NCI-H128 (cell line): ENCODE measurements at regions not wholly inside any gene's neighbourhood (a gene's known extent, or its start where the extent isn't known, plus 50 kb on each side); places are given as distances from the start of the nearest gene placed in this dataset.
"Not testable (repeated sequence)": the region's sequence is repeated elsewhere in the genome, so short reads cannot be mapped to it uniquely, and the experiment has no call there.

Experiments used
- DNase-seq: peaks from one replicate; lab custom pipeline; 2025; ENCODE audit not compliant: unreplicated experiment; lab: John Stamatoyannopoulos, UW

DNA sequence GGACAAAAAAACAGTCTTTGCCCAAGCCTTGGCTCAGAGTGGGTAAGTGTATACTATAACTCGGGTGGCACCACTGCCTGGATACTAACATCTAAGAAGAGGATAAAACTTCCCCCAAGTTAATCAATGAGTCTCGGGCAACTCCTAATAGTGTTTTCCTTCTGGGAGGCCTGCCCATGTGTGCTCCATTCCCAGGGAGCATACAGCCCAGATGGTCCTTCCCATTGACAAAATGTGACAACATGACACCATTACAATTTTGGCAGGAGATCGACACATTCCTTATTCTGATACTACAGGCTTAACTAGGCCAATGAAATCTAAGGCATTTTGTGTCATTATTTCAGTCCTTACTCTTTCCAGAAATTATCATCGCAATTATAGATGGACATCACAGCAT is 52.7 kb upstream of the CRIM1 start:
- no peak for DNase-seq

DNA sequence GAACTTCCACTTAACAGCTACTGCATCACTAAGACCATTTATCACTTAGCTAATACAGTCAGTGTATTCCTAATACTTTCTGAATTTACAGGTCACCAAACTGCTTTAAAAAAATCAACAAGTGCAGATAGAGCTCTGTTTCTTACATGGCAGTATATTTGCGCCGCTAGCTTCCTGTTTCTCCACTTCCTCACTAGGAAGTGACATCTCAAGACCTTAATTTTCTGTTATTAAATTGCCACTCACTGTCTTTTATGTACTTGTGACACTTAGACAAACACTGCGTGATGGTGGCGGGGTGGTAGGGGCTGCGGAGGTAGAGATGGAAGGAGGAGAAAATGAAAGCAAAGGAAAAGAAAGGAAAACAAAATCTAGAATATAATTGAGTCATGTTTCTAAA is 53.7 kb upstream of the CRIM1 start:
- no peak for DNase-seq

DNA sequence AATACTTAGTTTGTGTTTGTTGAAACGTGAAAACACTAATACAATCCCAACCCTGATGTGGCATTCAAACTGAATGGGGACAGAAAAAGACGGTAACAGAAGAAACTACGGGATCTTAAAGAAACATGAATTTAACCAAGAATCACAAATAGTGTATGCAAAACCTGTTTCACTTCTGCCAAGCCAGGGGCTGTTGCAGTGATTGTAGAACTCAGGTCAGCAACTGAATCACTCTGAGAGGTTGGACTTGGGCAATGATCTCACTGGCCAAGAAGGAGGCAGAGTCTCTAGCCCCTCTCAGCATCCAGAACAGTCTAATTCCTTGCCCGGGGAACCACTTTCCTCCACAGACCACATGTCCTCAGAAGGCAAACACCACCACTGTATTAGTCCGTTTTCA is 54.9 kb upstream of the CRIM1 start:
- no peak for DNase-seq

DNA sequence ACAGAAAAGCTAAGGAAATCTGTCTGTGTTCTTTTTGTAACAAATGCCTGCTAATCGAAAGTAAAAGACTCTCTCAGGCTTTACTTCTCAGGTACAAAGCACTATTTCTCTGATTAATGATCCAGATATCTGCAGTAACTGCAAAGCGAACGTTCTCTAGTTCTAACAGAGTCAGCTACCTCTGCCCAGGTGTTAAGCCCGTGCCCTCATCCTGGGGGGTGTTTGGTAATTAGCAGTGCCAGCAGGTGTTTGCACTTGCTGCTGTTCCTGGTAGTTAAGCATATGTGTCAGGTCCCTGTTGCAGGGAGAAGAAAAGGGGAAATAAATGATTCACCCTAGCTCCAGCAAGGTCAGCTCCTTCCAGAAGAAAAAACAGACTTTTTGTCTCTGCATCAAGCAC is 58.8 kb upstream of the CRIM1 start:
- no peak for DNase-seq

DNA sequence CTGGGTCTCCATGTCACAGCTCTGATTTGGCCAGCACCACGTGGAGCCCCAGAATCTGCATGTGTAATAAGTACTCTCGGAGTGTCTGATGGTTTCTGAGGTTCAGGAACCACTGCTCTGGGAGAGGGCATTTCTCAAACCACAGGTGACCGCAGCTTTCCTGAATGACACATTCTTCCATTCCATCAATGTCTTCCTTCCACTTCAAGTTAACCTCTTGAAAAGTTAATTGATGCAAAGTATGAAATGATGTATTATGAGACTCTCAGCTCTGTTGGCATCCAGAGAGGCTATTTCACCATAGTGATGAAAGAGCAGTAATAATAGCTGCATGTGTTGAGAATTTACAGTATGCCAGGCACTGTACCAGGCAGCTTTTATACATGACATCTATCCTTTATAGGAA is 61.3 kb upstream of the CRIM1 start:
- DNase-seq, result no peak

DNA sequence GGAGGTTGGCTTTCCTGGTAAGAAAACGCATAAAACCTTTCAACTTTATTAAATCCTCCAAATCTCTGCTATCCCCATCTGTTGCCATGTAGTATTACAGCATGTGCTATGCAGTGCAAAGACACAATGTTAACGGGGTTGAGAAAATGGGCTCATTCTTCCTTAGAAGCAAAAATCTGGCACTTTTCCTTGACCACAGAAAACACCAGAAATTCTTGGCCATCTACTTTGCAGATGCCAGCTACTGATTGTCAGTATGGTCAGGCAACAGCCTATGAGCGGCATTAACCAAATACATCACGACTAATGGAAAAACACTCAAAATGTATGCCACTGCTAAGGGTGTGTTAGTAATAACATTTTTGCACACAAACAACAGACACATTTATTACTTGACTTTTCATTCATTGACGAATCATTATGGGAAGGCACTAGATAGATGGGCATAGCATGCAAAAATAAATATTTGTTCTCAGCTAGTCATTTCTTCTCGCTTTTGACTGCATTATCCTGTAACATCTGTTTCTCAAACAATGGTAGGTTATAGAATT is 65.2 kb upstream of the CRIM1 start:
- no peak for DNase-seq

DNA sequence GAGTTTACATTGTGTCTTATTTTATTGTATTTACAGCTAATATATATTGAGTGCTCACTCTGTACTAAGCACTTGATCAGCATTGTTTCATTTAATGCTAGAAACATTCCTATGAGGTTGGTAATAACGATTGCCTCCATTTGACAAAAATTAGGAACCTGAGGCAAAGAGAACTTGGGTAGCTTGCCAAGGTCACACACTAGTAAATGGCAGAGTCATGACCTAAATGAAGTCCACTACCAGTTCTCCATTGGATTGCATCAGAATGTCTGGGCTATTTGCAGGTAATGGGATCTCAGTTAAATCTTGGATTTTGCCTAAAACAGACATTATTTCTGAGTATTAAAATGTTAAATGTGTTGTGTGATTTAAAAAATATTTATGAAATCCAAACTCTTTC is 65.8 kb upstream of the CRIM1 start:
- DNase-seq, result no peak

DNA sequence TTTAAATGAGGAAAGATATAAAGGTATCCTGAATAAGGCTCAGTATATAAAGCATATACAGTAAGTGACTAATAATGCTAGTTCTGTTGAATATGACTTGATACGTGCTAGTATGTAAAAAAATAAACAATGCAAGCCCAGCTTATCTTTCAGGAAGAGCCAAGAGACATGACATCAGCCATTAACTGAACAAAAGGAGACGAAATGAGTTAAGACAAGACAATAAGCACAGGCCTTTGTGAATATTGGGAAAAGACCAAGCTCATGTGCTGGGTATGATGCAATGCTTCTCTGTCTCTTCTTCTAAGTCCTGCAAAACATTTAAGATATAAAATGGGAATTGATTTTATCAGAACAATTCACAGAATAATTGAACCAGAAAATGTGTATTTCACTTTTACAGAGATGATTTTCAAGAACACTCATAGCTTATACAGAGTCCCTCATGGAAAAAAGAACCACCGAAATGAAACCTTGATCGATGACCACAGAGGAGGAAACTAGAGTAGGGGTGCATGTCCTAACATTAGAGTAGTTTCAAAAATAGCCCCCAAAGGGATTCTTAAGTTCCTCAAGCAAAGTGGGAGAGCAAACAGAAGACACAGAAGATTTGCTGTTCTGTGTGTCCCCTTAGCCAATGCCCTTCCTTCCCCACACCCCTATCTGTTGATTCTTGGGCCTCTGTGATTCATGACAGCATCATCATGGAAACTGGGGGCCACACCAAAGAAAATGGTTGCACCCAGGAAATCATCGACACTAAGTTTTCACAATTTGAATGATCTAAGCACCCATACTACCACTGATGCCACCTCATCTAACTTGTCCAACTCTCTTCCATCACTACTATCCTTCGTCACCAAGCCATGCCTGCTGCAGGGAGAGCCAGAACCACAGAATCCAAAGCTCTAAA is 68.0 kb upstream of the CRIM1 start:
- no peak for DNase-seq

DNA sequence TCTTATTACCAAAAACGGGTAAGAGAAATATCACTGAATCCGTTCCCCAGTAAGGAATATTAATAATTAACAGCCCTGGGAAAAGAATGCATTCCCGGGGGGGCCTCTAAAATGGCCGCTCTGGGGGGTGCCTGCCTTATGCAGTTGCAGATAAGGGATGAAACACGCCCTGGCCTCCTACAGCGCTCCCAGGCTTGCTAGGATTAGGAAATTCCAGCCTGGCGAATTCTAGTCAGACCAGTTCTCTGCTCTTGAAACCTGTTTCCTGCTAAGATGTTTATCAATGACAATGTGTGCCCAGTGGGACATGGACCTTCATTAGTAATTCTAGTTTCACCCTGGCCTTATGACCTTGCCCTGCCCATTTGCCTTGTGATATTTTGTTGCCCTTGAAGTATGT is 76.1 kb upstream of the CRIM1 start:
- DNase-seq, result not testable (repeated sequence)

DNA sequence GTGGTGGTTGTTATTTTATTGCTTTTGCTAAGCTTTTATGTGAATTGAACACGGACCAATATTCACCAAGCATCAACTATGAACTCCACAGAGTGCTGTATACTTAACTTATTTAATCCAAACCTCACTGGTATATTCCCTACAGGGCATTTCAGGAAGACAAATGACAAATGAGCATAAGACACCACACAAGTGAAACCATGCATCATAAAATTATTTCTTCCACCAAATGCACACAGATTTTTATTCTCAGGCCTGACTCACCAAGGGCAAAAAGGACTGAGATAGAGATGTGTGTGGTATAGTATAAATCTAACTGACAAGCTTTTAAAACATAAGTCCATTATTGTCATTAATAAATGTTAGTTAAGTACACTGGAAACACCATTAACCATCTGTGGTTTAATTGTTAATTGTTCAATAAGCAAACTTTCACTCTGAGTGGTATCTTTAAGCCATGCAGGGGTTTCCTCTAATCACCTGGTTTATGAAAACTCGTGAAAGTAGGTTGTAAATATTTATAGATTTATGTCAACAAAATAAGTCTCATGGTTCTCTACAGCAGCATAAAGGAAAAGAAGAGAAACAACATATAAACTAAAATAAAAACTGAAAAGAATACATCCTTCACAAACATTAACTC is 77.6 kb upstream of the CRIM1 start:
- DNase-seq, result no peak

DNA sequence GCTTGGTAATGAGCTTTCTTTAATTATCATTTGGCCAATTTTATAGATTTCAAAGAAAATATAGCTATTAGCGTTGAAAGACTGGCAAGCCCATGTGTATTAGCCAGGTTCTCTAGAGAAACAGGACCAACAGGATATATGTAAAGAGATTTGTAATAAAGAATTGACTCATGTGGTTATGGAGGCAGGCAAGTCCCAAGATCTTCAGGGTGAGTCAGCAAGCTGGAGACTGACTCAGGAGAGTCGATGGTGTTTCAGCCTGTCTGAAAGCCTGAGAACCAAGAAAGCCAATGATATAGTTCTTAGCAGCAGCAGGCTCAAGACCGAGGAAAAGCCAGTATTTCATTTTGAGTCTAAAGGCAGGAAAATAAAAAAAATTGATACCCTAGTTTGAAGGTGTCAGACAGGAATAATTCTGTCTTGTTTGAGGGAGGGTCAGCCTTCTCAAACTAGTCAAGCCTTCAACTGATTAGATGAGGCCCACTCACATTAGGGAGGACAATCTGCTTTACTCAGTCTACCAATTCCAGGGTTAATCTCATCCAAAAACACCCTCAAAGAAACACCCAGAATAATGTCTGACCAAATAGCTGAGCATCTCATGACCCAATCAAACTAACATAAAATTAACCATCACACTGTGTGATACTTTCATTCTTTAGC is 78.3 kb upstream of the CRIM1 start:
- no peak for DNase-seq

DNA sequence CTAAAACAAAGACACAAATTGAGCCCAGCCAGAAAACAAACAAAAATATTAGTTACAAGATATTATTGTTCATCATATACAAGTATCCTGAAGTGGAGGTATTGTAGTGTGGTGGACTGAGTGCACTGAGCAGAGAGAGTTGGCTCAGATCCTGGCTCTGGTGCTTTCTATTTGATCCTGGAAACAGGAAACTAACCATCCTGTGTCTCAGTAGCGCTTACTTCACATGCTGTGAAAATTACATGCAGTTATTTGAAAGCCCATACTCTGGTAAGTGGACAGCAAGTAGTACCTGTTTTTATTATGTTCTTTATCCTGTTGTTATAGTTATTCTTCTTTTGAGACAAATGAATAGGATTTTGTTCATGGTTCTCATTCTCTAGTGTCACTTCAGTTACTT is 84.3 kb upstream of the CRIM1 start:
- DNase-seq, result no peak

DNA sequence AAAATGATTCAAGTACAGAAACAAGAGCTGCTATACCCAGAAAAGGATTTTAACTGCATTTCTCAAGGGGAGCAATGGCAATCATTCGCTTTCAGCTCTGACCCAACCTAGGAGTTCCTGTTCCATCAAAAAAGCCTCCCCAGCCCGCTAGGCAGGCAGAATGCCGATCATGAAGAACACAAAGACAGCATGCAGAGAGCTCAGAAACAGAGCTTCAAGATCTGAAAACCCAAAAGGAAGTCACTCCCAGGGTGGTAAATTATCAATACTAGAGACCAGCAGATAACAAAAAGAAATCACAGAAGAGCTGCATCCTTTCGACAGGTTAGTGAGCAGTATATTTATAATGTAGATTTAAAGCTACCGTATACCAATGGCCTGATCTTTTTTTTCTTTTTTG is 84.8 kb upstream of the CRIM1 start:
- no peak for DNase-seq

DNA sequence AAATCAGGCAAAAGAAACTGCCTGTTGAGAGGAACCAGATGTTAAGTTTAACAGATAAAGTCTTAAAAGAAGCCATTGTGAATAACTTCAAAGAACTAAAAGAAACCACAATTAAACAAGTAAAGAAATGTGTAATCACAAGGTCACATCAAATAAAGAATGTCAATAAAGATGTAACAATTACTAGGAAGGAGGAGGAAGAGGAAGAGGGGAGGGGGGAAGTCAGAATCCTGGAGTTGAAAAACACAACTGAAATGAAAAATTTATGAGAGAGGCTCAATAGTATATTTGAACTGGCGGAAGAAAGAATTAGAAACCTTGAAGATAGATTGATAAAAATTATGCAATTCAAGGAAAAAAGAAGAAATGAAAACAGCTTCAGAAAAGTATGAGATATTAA is 88.4 kb upstream of the CRIM1 start:
- no peak for DNase-seq

DNA sequence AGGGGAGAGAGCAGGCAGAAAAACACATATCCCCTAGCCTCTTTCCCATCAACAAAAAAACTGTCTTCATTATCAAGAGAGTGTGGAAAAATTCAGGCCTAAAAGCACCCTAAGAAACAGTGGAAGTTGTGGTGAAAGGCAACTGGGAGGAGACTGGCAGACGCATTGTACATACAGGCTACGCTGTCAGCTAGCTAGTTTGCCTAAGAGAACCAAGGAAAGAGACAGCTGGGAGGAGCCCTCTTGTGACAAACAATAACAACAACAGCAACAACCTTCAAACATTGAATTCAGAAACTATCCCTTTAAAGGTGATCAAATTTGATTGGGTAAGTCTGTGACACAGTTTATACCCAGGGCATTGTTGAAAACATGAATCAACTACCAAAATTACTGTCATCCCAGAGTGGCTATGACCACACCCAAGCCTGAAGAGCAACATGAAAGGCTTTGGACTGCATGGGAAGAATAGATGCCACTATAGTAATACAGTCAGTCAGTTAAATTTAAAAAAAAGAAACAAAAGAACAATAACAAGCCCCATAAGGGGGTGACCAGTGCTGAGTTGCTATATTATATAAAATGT is 88.9 kb upstream of the CRIM1 start:
- DNase-seq, result no peak

DNA sequence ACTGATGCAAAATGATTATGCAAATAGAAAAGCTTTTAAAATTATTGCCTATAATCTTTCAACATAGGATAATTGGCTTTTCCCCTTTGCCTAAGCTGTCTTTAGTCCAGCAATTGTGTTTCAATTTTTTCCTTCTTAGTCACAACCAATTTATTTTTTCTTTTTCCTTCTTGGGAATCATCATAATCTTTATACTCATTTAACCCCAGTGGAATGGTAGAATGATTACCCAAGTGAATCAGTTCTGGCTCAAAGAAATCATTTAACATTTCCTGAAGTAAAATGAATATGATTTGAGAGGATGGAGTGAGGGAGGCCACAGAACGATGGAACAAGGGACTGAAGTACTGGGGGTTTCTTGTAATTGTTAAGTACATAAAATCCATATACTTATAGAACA is 93.0 kb upstream of the CRIM1 start:
- DNase-seq, result no peak

DNA sequence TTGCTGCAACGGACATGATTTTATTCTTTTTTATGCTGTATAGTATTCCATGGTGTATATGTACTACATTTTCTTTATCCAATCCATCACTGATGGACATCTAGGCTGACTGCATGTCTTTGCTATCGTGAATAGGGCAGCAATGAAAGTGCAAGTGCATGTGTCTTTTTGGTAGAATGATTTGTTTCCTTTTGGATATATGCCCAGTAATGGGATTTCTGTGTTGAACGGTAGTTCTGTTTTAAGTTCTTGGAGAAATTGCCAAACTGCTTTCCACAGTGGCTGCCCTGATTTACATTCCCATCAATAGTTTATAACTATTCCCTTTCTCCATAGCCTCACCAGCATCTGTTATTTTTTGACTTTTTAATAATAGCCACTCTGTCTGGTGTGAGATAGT is 99.7 kb upstream of the CRIM1 start:
- no peak for DNase-seq

DNA sequence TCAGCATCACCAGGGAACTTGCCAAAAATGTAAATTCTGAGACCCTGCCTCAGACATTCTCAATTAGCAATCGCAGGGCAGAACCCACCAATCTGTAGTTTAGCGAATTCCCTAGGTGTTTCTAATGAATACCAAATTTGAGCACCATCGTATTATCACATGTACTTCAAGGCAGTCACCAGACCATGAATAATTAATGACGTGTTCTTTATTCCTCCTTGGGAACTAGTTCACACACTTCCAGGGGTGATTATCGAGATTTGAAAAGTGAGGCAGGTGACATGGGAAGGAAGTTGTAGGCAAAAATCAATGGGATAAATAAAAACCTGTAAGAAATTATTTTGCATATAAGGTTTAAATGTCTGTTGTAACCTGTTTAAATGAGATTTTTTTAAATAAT is 102.5 kb upstream of the CRIM1 start:
- no peak for DNase-seq

DNA sequence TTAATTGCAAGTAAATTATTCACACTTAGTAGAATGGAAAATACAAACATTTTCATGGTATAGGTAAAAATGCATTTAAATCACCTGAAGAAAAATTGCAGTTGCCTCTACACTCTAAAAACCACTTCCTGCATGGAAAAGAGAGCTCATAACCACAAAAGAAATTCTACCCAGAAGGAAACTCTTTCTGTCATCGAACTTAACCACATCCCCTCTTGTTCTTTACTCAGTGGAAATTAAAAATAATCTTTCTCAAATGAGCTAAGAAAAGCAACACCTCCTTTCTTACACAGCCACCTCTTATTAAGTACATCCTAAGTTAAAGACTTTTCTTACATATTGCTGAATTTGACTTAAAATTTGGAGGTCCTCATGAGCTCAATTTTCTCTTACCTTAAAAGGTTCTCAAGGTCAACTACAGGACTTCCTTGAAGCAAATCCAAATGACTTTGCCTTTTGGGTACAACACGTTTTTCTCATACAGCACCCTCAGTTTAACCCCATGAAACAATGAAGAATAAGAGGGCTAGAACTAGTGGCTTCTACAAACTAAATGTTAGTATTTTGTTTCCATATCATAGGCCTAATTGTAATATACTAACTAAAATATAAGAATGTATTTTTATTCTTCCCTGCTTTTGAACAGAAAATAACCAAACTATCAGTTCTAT is 109.1 kb upstream of the CRIM1 start:
- DNase-seq, result no peak

DNA sequence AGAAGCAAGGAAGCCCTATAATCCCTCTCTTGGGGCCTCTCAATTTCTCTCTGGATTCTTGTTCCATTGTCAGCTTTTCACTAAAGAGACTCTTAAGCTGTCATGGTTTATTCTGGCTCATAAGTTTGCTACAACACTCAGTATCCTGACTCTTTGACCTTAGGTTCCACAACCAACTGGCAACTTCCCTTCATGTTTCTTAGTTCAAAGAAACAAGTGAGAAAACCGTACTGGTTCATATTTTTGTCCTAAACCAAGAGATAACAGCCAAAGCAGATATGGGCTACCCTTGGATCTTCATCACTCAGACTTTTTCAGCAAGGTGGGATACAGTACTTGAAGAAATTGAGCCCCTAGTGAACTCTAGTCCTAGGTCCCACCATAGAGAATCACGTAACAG is 109.9 kb upstream of the CRIM1 start:
- DNase-seq, result no peak

DNA sequence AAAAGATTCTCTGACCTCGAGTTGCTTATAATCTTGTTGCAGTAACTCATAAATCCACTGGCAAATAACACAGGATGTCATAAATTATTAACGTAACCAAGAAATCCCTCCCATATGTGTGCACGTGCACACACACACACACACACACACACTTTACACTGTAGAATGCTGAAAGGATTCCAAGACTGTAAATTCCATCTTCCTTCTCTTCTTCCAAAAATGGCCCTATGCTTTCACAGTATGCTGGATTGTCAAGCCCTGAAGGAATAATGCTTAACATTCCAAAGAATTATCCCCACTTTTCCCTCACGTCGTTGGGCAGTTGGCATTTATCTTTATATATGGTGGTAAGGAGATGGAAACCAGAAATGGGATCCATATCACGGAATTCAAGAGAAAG is 117.5 kb upstream of the CRIM1 start:
- no peak for DNase-seq
